ENCODE measurements at regions not wholly inside any gene's neighbourhood (a gene's known extent, or its start where the extent isn't known, plus 50 kb on each side); places are given as distances from the start of the nearest gene placed in this dataset.

- no peak for DNase-seq
- no peaks in the 10 kb centered on the region for H3K9me3 ChIP-seq
Measured at GRCh38 chr1:199010933-199011332, 372.1 kb downstream of the PTPRC start.

GRCh38 chr1:199015799-199016198, 377.0 kb downstream of the PTPRC start:
- no peak for TF ChIP-seq POLR2A (IDR thresholded peaks at IDR 0.05)
- no peak for TF ChIP-seq CTCF (IDR thresholded peaks at IDR 0.05)

More at GRCh38 chr1:199010933-199011332, 372.1 kb downstream of the PTPRC start:
- Histone ChIP-seq H3K27ac (no peak overlapping the region), H3K4me3 (no peak overlapping the region), H3K36me3 (no peaks in the 10 kb centered on the region), H3K27me3 (no peaks in the 10 kb centered on the region), H3K4me1 (no peaks in the 10 kb centered on the region)
- intact Hi-C loops (cut with DNase I; ENCODE audit: low total_unique reads) = no loop called here
- TF ChIP-seq CTCF (IDR thresholded peaks at IDR 0.05) (no peak), POLR2A (IDR thresholded peaks at IDR 0.05) (no peak)

GRCh38 chr1:199018471-199019135, 379.8 kb downstream of the PTPRC start:
- no peak for DNase-seq
- H3K4me1 ChIP-seq = no peaks in the 10 kb centered on the region
- H3K27ac ChIP-seq = no peak overlapping the region
- no peaks in the 10 kb centered on the region for H3K27me3 ChIP-seq
- no peaks in the 10 kb centered on the region for H3K9me3 ChIP-seq
- H3K36me3 ChIP-seq = no peaks in the 10 kb centered on the region
- H3K4me3 ChIP-seq = no peak overlapping the region
- TF ChIP-seq CTCF (IDR thresholded peaks at IDR 0.05) (no peak), POLR2A (IDR thresholded peaks at IDR 0.05) (no peak)
- intact Hi-C loops (cut with DNase I; ENCODE audit: low total_unique reads) = no loop called here

More at GRCh38 chr1:199015799-199016198, 377.0 kb downstream of the PTPRC start:
- Histone ChIP-seq H3K9me3 (no peaks in the 10 kb centered on the region), H3K36me3 (no peaks in the 10 kb centered on the region), H3K4me1 (no peaks in the 10 kb centered on the region), H3K4me3 (no peak overlapping the region), H3K27ac (no peak overlapping the region), H3K27me3 (no peaks in the 10 kb centered on the region)
- intact Hi-C loops (cut with DNase I; ENCODE audit: low total_unique reads) = no loop called here
- no peak for DNase-seq

GRCh38 chr1:199020051-199020450, 381.2 kb downstream of the PTPRC start:
- TF ChIP-seq CTCF (IDR thresholded peaks at IDR 0.05) (no peak), POLR2A (IDR thresholded peaks at IDR 0.05) (no peak)
- H3K4me1 ChIP-seq = no peaks in the 10 kb centered on the region
- H3K9me3 ChIP-seq = no peaks in the 10 kb centered on the region
- no peaks in the 10 kb centered on the region for H3K36me3 ChIP-seq
- H3K27me3 ChIP-seq = no peaks in the 10 kb centered on the region
- no peak overlapping the region for H3K4me3 ChIP-seq
- H3K27ac ChIP-seq = no peak overlapping the region
- DNase-seq = no peak
- intact Hi-C loops (cut with DNase I; ENCODE audit: low total_unique reads) = no loop called here

- Histone ChIP-seq H3K27me3 (no peaks in the 10 kb centered on the region), H3K36me3 (no peaks in the 10 kb centered on the region), H3K4me1 (no peaks in the 10 kb centered on the region), H3K27ac (no peak overlapping the region), H3K9me3 (no peaks in the 10 kb centered on the region), H3K4me3 (no peak overlapping the region)
- DNase-seq = no peak
- intact Hi-C loops (cut with DNase I; ENCODE audit: low total_unique reads) = no loop called here
- TF ChIP-seq POLR2A (IDR thresholded peaks at IDR 0.05) (no peak), CTCF (IDR thresholded peaks at IDR 0.05) (no peak)
Measured at GRCh38 chr1:199020904-199021303, 382.1 kb downstream of the PTPRC start.
